ENCODE measurements at regions not wholly inside any gene's neighbourhood (a gene's known extent, or its start where the extent isn't known, plus 50 kb on each side); places are given as distances from the start of the nearest gene placed in this dataset.
A peak's percentile ranks its signal among the peaks of the same experiment; 100 is the strongest.
"Not testable (repeated sequence)": the region's sequence is repeated elsewhere in the genome, so short reads cannot be mapped to it uniquely, and the experiment has no call there.

DNA sequence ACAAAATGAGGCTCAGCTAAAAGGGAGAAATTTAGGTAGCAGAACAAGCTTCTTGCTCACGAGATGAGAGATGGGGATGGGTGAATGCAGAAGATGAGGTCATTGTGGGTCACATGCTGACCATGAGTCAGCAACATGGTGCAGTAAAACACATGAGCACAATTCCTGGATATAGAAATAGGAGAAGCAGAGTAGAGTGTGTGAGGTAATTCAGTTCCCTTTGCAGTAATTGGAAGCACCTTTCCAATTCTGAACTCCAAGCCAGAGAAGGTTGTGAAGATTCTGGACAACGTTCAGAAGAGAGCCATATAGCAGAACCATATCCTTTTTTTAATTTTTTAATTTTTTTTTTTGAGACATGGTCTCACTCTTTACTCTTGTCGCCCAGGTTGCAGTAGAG lies 62.0 kb upstream of the LMNTD1 start:
- DNase-seq: peak; percentile 85

DNA sequence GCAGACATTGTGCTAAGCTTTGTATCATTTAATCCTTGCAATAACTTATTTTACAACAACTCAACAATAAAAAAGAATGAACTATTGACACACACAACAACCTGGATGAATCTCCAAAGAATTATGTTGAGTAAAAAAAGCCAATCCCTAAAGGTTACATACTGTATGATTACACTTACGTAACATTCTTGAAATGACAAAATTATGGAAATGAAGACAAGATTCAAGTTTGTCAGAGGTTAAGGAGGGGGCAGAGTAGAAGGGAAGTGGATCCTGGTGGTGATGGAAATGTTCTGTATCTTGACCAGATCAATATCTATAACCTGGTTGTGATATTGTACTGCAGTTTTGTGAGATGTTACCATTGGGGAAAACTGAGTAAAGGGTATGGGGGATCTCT lies 63.2 kb upstream of the LMNTD1 start:
- peak; percentile 57 for DNase-seq

DNA sequence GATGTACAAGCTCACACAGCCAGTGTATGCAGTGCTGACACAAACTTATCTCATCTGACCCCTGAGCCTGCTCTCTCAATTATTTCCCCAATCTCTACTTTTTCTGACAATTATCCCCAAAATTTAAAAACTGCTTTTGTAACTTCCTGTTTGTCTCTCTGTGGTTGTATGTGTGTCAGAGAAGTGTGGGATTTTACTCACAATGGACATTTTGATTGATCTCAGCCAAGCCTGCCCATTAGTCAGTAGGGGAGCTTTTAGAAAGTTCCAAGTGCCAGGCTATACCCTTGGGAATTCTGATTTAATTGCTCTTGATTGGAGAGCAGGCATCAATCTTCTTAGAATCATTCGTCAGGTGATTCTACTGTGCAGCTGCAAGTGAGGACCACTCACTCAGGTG lies 64.9 kb upstream of the LMNTD1 start:
- DNase-seq: peak; percentile 47

DNA sequence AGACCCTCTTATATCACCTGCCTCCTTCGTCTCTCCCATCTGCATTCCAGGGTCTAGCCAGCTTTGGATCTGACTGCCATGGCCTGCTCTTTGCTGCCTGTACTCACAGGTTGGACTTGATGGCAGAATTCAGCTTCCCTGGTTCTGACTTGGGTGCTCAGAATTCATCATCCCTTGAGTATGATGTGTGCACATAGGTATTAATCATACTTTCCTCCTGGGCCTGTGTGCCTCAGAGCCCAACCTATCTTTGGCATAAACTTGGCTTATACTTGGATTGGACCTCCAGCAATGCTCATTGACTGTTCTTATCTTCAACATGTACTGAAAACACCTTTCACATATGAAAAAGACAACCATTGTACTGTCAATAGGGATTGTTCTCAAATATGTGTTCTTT lies 70.7 kb upstream of the LMNTD1 start:
- DNase-seq: no peak

DNA sequence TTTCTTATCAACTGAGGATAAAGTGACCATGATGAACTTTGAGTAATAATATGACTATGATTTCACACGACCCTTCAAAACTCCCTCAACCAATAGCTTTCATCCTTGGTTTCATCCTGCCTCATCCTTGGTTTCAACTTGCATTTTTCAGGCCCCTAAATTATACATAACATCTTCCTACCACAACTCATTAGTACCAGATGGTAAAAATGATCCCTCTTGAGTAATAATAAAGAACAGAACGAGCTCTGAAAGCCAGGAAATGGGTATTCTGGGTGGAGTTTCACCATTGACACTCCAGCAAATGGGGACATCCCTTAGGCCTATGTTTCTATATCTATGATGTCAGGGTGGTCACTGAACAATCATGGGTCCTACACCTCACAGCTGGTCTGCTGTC lies 72.1 kb upstream of the LMNTD1 start:
- DNase-seq: no peak

DNA sequence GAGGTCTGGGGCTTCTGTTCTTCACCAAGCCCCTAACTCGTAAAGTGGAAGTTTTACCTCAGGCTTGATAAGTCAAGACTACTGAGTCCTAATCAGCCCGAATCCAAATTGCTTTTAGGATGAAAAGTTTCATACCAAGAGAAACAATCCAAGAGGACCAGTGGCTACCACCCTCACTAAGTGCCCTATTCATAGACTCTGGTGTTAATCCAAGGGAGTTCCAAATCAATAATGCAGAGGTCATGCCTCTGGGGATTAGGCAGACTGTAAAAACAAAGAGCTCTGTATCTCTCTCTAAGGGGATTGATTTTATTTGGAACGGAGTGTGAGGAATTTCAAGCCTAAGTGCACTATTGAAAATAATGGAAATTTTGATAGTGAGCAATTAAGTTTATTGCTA lies 76.3 kb upstream of the LMNTD1 start:
- DNase-seq: no peak

DNA sequence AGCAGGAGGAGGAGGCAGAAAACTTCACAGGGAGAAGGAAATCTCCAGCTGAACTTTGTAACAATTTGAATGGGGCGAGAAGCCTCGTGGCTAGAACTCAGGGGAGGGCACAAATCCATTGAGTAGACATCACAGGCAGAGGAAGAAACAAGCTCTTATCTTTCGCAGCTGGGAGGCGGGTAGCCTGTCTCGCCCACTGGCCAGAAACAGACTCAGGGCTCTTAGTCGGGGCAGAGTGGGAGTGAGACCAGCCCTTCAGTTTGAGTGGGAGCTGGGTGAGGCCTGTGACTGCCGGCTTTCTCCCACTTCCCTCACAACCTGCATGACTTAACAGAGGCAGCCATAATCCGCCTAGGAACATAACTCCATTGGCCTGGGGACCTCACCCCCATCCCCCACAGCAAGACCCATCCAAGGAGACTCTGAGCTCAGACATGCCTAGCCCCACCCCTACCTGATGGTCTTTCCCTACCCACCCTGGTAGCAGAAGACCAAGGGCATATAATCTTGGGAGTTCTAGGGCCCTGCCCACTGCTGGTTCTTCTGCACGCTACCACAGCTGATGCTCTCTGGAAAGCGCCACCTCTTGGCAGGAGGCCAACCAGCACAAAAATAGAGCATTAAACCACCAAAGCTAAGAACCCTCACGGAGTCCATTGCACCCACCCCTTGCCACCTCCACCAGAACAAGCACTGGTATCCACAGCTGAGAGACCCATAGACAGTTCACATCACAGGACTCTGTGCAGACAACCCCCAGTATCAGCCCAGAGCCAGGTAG lies 77.8 kb upstream of the LMNTD1 start:
- DNase-seq: not testable (repeated sequence)

DNA sequence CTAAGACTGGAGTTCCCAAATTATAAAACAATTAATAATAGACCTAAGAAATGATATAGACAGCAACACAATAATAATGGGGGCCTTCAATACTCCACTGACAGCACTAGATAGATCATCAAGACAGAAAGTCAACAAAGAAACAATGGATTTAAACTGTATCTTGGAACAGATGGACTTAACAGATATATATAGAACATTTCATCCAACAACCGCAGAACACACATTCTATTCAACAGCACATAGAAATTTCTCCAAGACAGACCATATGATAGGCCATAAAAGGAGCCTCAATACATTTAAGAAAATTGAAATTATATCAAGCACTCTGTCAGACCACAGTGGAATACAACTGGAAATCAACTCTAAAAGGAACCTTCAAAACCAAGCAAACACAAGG lies 80.1 kb upstream of the LMNTD1 start:
- DNase-seq: not testable (repeated sequence)

DNA sequence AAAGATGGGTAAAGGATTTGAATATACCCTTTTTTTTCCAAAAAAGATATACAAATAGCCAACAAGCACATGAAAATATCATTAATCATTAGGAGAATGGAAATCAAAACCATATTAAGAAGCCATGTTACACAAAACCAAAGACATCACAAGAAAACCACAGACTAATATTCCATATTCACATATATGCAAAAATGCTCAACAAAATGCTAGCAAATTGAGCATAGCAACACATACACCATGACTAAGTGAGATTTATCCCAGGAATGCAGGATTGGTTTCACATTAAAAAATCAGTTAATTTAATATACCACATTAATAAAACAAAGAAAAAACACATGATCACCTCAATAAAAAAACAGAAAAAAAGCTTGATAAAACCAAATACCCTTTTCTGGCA lies 84.7 kb upstream of the LMNTD1 start:
- DNase-seq: no peak

DNA sequence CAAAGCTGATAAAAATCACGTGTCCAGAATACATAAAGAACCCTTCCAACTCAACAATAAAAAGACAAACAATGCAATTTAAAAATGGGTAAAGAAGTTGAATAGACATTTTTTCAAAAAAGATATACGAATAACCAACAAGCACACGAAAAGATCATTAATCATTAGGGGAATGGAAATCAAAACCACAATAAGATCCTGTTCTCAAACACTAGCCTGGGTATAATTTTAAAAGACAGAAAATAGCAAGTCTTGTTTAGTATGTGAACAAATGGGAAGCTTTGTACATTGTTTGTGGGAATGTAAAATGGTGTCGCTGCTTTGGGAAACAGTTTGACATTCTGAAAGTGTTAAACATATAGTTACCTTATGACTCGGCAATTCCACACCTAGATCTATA lies 86.3 kb upstream of the LMNTD1 start:
- DNase-seq: no peak

DNA sequence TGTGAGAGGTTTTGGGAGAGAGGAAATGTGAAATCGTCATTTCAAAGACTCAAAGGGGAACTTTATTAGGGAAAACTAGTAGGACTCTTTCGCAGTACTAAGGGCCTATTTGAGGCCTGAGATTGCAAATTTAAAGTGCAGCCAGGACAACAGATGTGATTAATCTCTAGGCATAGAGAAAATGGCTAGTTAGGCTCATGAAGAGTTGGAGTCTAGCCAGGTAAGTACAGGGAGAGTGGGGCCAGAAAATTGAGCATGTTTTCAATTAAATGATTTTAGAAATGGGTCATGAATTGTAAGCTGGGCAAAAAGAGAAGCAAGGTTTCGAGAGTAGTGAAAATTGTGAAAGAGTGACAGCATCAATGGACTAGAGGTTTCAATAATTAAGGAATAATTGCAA lies 91.9 kb upstream of the LMNTD1 start:
- DNase-seq: peak; percentile 8

DNA sequence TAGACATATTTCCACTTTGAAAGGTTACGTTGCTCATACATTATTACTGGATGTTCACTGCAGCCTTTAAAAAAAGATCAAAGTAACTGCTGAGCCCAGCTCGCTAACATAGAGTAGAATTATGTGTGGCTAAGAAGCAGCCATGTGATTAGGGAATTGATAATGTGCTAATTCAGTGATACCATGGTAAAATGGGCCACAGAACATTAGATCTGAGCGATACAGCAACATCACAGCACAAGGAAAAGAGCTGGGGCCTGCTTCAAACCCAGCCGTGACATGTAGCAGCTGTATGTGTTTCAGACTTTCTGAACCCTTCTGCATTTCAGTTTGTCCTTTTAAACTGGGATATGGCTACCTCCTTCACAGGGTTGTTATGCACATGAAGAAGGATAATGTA lies 92.3 kb upstream of the LMNTD1 start:
- no peak for DNase-seq

DNA sequence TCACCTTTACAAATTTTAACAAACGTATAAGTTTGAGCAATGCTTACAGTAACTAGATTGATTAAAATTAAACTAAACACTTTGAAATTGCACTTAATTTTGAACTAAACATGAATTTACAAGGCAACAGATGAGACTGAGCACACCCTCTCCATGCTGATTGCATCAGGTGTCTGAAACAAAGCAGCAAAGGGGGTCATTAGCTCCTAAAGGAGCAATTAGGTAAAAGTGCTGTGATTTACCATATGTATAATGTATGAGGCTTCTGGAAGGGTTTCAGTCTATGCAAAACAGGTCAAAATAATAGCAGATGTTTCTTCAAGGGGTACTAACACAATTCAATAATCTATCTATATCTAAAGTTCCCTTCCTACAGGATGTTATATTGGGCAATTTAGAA lies 98.8 kb upstream of the LMNTD1 start:
- DNase-seq: no peak

DNA sequence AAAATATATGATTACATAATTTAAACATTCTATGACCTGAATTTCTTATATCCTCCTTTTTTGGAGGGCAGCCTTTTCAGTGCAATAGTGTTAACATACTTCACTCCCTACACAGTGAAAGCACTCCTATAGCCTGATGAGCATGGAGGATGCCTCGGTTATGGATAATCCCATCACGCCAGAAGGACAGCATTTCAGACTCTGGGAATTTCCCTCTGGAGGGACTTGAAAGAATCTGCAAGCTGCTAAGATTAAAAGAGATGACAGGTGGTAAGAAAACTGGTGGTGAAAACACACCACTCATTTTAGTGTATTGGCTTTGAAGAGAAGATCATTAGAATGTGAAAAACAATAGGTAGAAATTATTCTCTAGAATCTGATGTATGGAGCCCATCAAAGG lies 99.3 kb upstream of the LMNTD1 start:
- DNase-seq: no peak

DNA sequence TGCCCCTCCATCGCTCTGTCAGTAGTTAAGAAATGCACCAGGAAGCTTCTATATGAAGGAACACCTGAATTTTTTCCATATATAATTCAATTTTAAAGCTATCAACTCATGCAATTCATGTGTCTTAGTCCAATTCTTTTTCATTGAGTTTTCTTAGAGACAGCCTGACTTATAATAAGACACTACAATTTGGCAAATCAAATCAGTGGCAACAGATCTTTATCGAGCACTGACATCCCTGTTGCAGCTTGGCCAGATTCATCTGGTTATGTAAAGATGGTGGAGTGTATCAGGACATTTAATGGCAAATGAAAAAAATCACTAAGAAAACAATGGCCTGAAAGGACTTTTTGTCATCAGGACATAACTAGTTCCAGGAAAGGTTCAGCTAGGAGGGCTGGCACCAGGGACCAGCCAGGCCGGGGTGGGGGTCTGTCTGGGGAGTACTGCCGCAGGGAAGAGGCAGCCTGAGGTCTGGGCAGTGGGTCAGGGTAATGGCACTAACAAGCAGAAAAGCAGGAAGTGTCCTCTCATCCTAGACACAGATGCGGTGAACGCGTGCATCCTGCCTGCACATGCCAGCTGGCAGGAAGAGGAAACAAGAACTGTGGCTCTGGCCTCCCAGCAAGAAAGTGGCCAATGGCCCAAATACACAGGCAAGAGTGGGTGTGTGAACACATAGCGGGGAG lies 100.5 kb upstream of the LMNTD1 start:
- DNase-seq: no peak

DNA sequence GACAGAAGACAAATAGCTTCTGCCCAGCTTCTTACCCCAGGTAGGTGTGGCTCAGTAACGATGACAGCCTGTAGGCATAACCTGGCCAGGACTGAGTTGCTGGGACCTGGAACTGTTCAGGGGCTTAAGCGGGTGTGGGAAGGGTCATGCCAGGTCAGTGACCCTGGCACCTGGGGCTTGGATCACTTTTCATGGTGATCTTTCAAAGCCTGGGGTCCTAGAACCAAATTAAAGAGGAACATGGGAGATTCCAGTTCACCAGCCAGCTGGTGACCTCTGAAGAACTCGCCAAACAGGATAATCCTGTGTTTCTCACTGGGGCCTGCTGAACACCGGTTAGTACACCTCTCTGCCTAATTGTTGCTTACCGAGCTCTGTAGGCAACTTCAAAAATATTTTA lies 102.6 kb upstream of the LMNTD1 start:
- no peak for DNase-seq

DNA sequence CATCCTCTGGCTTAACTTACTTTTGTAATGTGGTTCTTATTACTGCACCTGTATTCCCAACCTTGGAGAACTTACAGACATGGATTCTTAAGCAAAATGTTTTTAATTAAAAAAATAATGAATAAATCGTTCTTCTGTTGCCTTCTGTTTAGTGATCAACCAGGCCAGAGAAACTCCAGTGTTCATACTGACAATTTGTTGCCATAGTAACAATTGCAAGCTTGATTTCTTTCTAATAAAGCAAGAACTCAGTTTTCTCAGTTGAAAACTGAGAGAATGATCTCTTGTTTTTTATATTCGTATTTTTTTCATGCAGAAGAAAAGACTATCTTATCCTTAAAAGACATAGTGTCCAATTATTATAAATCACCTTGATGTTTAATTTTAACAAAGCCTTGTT lies 106.5 kb upstream of the LMNTD1 start:
- no peak for DNase-seq

DNA sequence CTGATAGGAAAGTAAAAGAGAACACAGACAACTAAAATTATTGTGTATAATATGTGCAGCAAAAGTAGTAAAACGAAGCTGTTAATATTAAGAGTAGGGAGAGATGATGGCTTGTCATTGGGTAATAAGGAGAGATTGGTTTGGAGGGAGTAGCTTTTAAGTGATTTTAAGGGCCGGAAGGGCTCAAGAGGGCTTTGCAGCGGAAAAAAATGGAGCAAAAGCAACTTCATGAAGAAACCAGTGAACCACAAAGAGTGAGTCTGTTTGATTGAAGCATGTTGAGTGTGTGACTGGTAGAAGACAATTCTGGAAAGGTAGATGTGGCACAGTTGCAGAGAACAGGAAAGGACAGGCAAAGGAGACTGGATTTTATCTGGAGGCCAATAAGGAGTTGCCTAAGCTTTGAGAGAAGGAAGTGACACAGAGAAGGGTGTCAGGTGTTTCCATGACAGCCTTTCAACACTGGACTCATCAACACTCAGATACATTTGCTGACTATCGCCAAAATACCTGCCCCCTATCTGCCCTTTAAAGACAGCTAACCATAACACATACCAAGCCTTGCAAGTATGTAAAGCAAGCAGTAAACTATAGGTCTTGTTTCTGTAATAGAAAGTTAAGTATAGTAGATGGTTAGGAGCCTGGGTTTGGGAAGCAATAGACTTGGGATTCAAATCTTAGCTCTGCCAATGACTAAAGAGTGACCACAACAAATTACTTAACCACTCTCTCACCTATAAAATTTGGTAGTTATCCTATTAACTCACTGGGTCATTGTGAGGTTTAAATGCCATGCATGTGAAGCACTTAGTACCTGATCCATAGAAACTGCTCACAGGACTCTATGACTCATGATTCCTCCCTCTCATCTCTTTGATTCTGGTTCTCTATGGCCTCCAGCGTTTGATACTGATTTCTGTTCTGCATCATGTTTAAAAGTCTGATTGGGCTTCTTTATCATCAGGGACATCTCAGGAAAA lies 117.3 kb upstream of the LMNTD1 start:
- DNase-seq: no peak

DNA sequence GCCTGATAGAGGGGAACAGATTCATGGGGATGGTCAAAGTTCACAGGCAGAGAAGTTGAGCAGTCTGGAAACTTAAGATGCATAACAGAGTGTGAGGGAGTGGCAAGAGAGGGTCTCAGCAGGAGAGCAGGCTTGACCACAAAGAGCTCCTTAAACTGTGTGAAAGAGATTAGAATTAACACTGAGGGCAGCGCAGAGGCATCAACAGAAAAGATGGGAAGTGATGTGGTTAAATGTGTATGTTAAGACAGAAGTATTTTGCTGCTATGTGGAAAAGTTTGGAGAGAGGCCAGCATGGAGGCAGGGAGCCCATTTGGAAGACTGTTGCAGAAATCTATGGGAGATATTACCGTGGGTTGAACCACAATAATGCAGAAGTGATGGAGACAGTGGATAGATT lies 122.7 kb upstream of the LMNTD1 start:
- no peak for DNase-seq

DNA sequence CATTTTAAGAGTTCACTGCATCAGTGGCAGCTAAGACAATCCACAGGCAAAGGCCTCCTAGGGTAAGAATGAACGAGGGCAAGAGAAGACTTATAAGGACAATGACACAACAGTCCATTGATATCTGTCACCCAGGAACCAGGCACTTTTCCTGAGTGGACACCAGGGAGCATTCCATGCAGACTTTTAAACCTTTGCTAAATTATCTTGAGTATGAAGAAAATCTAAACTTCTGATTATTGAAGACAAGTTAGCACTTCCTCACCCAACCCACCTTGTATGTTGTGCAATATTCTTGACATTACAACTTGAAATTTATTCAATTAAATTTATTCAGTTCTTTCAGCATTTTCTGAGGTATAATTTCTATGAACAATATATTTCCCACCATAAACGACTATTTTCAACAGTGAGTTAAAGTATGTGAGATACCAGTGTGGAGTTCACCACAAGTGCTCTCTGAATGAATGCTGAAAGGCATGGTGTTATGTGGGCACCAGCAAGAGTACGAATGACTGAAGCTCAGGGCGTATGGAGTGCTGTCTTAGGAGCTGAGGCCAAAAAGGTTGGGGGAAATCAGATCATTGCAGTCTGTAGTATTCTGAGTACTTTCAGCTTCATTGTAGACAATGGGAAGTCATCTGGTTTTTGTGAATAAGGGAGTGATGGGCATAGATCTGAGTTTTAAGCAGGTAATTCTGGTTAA lies 124.3 kb upstream of the LMNTD1 start:
- no peak for DNase-seq

DNA sequence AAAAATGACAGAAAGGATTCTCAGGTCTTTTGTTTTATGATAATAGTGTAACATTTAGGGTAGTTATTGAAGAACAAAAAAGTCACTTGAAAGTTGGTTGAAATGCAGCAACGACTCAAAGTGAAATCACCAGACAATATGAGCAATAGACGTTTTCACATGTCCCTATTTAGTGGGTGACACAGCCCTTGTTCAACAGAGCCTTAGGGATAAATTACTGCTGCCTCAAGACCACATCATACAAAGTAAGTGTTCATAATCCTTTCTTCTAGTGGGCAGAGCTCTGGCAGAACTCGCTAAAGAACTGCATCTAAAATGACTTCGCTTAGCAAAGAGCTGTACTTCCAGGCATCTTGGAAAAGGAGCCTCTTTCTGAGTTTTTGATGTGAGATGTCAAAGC lies 128.5 kb upstream of the LMNTD1 start:
- no peak for DNase-seq

DNA sequence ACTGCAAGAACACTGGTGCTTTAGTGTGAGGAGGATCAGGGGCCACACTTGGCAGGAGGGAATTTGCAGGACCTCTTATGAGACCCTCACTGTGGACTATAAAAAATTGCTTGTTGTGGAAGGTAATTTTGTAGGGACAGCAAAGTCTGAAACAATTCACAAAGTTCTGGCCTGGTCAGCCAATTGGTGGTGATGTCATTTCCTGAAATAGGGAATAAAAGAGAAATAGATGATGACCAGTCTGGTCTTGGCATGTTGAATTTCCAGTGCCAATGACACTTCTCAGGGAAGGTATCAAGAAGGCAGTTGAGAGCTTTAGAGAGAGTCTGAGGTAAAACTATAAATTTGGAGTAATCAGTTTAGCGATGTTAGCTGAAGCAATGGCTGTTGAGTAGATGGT lies 129.3 kb upstream of the LMNTD1 start:
- DNase-seq: no peak

DNA sequence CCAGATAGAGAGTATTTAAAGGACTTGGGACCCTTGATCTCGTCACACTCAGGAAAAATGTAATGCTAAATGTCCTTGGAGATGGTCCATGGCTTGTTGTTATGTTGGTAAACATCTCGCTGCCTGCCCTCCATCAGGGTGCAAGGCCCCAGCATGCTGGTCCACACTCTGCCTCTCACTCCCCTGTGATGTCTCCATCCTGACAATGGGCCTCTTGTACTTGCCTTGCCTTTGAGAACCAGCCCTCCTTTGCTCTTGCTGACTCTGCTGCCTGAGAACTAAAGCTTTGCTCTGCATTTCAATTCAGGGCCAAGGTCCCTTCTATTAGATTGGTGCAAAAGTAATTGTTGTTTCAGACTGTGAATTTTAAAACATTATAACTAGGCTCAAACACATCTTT lies 131.0 kb upstream of the LMNTD1 start:
- DNase-seq: no peak

All from inflammatory macrophage treated with lipopolysaccharide for 4 hours (primary cell).